NOMO-1 (cell line): ENCODE measurements at regions not wholly inside any gene's neighbourhood (a gene's known extent, or its start where the extent isn't known, plus 50 kb on each side); places are given as distances from the start of the nearest gene placed in this dataset.
A peak's percentile ranks its signal among the peaks of the same experiment; 100 is the strongest.
"Not testable (repeated sequence)": the region's sequence is repeated elsewhere in the genome, so short reads cannot be mapped to it uniquely, and the experiment has no call there.

Experiments
- DNase-seq, 2 experiments: peaks; one replicate each; lab custom pipeline; 2025; ENCODE audit not compliant: unreplicated experiment in 2 of 2; lab: John Stamatoyannopoulos, UW

- DNase-seq: no peak
Observed at GRCh38 chr6:141526985-141527384, 605.7 kb upstream of the GJE1 start.

- DNase-seq: no peak
Observed at GRCh38 chr6:141521440-141521839, 611.3 kb upstream of the GJE1 start.

- DNase-seq: peak in 1 of 2 experiments; percentile 11
Observed at GRCh38 chr6:141513830-141514229, 618.9 kb upstream of the GJE1 start.

DNA sequence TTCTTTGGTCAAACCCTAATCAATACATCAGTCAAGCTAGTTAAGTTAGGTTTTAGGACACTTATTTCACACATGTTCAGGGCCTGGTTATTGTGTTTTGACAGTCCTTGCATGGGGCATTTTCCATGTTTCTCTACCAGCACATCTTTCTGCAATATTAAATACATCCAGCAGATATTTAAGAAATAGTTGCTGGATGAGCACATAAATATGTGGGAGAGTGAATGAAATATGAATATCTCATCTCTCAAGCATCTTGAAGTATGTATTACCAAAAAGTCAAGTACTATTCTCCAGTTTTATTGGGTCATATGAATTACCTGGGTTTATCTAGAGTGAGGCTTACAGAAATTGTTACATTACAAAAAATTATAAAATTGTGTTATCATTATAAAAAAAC lies 621.9 kb upstream of the GJE1 start:
- DNase-seq: no peak

DNA sequence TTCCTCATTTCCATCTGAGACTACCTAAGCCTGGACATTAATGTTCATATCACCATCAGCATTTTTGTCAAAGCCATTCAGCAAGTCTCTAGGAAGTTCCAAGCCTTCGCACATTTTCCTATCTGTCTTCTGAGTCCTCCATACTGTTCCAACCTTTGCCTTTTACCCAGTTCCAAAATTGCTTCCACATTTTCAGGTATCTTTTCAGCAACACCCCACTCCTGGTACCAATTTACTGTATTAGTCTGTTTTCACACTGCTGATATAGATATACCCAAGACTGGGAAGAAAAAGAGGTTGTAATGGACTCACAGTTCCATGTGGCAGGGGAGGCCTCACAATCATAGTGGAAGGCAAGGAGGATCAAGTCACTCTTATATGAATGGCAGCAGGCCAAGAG lies 626.7 kb upstream of the GJE1 start:
- DNase-seq: not testable (repeated sequence)

GRCh38 chr6:141504318-141504717 lies 628.4 kb upstream of the GJE1 start:
- DNase-seq: not testable (repeated sequence)

- DNase-seq: no peak
Observed at GRCh38 chr6:141501616-141502015, 631.1 kb upstream of the GJE1 start.

- DNase-seq: no peak
Observed at GRCh38 chr6:141498977-141499376, 633.7 kb upstream of the GJE1 start.

GRCh38 chr6:141492521-141493284 lies 640.0 kb upstream of the GJE1 start:
- DNase-seq: no peak

DNA sequence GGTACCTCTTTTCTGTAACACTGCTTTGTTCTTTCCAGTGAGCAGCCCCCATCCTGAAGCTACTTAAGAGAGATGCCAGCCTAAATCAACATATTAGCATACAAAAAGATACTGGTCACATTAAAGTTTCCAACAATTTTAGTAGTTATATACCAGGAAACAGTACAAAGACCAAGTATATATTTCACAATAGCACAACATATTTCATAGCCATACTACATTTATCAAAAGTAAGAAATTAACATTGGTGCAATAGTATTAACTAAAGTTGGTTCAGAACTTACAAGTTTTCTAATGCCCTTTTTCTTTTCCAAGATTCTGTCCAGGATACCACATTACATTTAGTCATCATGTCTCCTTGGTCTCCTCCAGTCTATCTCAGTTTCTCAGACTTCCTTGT lies 641.0 kb upstream of the GJE1 start:
- DNase-seq: no peak

GRCh38 chr6:141490982-141491381 lies 641.7 kb upstream of the GJE1 start:
- no peak for DNase-seq

DNA sequence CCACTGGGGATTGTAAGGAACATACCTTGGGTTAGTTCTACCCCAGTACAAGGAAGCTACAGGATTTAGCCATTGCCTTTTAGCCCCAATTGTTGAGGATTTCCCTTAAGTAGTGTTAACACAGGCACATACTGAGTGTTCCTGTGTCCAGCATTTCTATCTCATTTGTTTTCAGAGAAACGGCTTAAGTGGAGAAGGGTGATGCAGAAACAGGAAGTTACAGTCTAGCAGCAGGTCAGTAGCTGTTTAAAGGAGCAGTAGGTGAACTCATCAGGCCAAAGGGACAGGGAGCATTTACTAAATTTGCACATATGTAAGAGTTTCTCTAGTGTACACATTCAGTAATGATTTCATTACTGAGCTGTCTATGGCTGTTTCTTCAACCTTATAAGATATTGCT lies 644.2 kb upstream of the GJE1 start:
- peak; percentile 60 to 84 for DNase-seq

GRCh38 chr6:141486942-141487341 lies 645.8 kb upstream of the GJE1 start:
- no peak for DNase-seq

- DNase-seq: peak; percentile 79 to 93
Observed at GRCh38 chr6:141484711-141485110, 648.0 kb upstream of the GJE1 start.

GRCh38 chr6:141483598-141484061 lies 649.1 kb upstream of the GJE1 start:
- DNase-seq: peak; percentile 93 to 98

- DNase-seq: peak; percentile 11 to 15
Observed at GRCh38 chr6:141482796-141483597, 649.7 kb upstream of the GJE1 start.

GRCh38 chr6:141475259-141475658 lies 657.5 kb upstream of the GJE1 start:
- DNase-seq: no peak

DNA sequence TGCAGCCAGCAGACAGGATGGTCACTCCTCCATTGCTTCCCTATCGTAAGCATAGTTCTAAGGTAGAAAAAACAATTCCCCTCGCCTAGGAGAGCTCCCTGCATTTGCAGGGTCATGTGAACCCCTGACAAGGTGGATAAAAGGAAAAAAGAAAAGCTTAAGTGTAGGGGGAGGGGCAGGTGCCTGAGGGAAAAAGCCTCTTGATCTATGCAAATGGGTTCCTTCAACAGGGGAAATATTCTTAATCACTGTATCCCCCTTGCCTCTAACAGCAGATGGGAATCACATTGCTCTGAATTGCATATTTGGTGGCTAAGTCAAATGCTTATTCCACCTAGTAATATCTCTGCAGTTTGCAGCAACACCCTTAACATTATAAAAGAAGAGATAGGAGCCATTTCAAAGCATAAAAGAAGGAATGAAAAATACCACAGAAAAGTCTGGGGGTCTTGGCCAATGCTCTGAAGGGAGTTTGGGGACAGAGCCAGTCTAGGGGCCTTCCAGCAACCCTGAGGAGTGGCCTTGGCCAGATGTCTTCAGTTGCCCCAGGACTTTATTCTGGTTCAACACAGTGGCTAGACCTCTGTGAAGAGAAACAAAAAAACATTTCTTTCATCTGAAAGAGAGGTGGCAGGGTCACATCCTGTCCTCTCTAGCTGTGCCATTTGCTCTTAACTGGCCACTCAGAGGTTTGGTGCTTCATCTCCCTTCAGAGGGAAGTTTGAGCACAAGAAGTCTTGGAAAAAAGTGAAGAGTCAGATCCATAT lies 660.4 kb upstream of the GJE1 start:
- no peak for DNase-seq

- DNase-seq: no peak
Observed at GRCh38 chr6:141470810-141471209, 661.9 kb upstream of the GJE1 start.

GRCh38 chr6:141467881-141468280 lies 664.8 kb upstream of the GJE1 start:
- no peak for DNase-seq

- DNase-seq: no peak
Observed at GRCh38 chr6:141467041-141467440, 665.7 kb upstream of the GJE1 start.
